K562 (cell line): ENCODE measurements at regions not wholly inside any gene's neighbourhood (a gene's known extent, or its start where the extent isn't known, plus 50 kb on each side); places are given as distances from the start of the nearest gene placed in this dataset.
A peak's percentile ranks its signal among the peaks of the same experiment; 100 is the strongest.
"Not testable (repeated sequence)": the region's sequence is repeated elsewhere in the genome, so short reads cannot be mapped to it uniquely, and the experiment has no call there.

Source experiments
- ATAC-seq: fragments of 200-7000 bp; cut with Tn5 transposase; 3 replicates; pipeline ENCODE4 v1.9.1; 2020; ENCODE audit warnings: moderate library complexity
- BruUV-seq: library from RNA; stranded (reverse); fragments of 400-500 nt; replicated peaks from 2 replicates; lab custom pipeline; 2021; lab: Mats Ljungman, UMichigan
- CTCF ChIA-PET: fragments of 300-600 bp; formaldehyde crosslinking; extraction: SDS; loops from one replicate; lab custom pipeline; 2021; ENCODE audit warnings: low intra/inter-chr PET ratio; lab: Yijun Ruan, JAX
- POLR2A ChIA-PET: fragments of 300-600, 350-650 bp; sonication (Branson Sonifier 250); formaldehyde crosslinking; extraction: SDS; loops from one replicate; lab custom pipeline; 2021; ENCODE audit warnings: antibody characterized with exemption, inconsistent platforms; lab: Yijun Ruan, JAX
- DNase-seq, 4 experiments: peaks; one replicate each; pipeline versions ENCODE4 v3.0.0 to v3.0.0-alpha.2; 2011 to 2018; ENCODE audit warnings: low spot score in 3 of 4, mixed read lengths in 3 of 4; ENCODE audit errors: extremely low read depth in 1 of 4
- FAIRE-seq: peaks from 2 replicates; lab custom pipeline; 2011; peaks lifted over from hg19 to GRCh38; lab: Jason Lieb, UNC
- H2AFZ ChIP-seq: 2 replicates; pipeline ENCODE4 v1.6.0; 2011; ENCODE audit warnings: low read depth, low read length, control low read depth, inconsistent platforms
- H3K27ac ChIP-seq: fragments of 200-600 bp; 3 replicates; pipeline ENCODE4 v1.8.0; 2011; ENCODE audit warnings: low read depth, mild to moderate bottlenecking, control low read depth, inconsistent platforms, low read length, moderate library complexity, mixed read lengths; ENCODE audit errors: extremely low read depth
- H3K27me3 ChIP-seq, 2 experiments: fragments of 300-600 bp in 1 of 2; 2 replicates in 1 of 2; 3 replicates in 1 of 2; pipeline versions ENCODE4 v1.6.0 to v1.8.0; 2011; ENCODE audit warnings: inconsistent platforms in 2 of 2, low read length in 2 of 2, mild to moderate bottlenecking in 1 of 2, mixed read lengths in 1 of 2, moderate library complexity in 1 of 2; ENCODE audit not compliant: control insufficient read depth in 2 of 2, insufficient read depth in 2 of 2
- H3K36me3 ChIP-seq: fragments of 300-600 bp; 3 replicates; pipeline ENCODE4 v1.8.0; 2011; ENCODE audit warnings: mild to moderate bottlenecking, low read length, inconsistent platforms; ENCODE audit not compliant: control insufficient read depth, insufficient read depth
- H3K4me1 ChIP-seq, 2 experiments: fragments of 200-600 bp in 1 of 2; replicated peaks in 1 of 2; 2 replicates in 1 of 2; 3 replicates in 1 of 2; pipeline versions ENCODE4 v1.5.1 to v1.8.0; 2011; ENCODE audit warnings: inconsistent platforms in 2 of 2, low read length in 2 of 2, mild to moderate bottlenecking in 1 of 2, mixed read lengths in 1 of 2, moderate library complexity in 1 of 2; ENCODE audit not compliant: control insufficient read depth in 2 of 2, insufficient read depth in 2 of 2
- H3K4me2 ChIP-seq: 2 replicates; pipeline ENCODE4 v1.6.1; 2011; ENCODE audit warnings: low read length, control low read depth, inconsistent platforms, mixed read lengths; ENCODE audit not compliant: insufficient read depth
- H3K4me3 ChIP-seq: fragments of 200-600 bp; sonication (generic), shearing (Covaris generic); 2 replicates; pipeline ENCODE4 v1.5.1; 2016; ENCODE audit warnings: control low read depth, inconsistent platforms
- H3K79me2 ChIP-seq: fragments of 200-600 bp; 3 replicates; pipeline ENCODE4 v1.8.0; 2011; ENCODE audit warnings: low read length, inconsistent platforms; ENCODE audit not compliant: control insufficient read depth, insufficient read depth
- H3K9ac ChIP-seq, 2 experiments: 2 replicates each; pipeline versions ENCODE4 v1.6.0 to v1.6.1; 2011; ENCODE audit warnings: low read depth in 2 of 2, low read length in 2 of 2, control low read depth in 1 of 2, inconsistent platforms in 1 of 2, mild to moderate bottlenecking in 1 of 2, mixed read lengths in 1 of 2; ENCODE audit not compliant: insufficient read depth in 1 of 2
- H3K9me1 ChIP-seq: one replicate; pipeline ENCODE4 v1.6.0; 2011; ENCODE audit warnings: inconsistent platforms, mild to moderate bottlenecking, low read length, moderate library complexity; ENCODE audit not compliant: control insufficient read depth, insufficient read depth
- H3K9me3 ChIP-seq: replicated peaks from 2 replicates; pipeline ENCODE4 v1.5.1; 2011; ENCODE audit warnings: low read depth, low read length, inconsistent platforms; ENCODE audit not compliant: control insufficient read depth, insufficient read depth
- H4K20me1 ChIP-seq: replicated peaks from 2 replicates; pipeline ENCODE4 v1.6.1; 2011; ENCODE audit warnings: low read length, inconsistent platforms, mixed read lengths; ENCODE audit not compliant: control insufficient read depth, insufficient read depth
- WGBS: fragments of 100-300 bp; shearing (Covaris generic); methylation state at CpG from one replicate; pipeline ENCODE4 v1.1.6; 2016; ENCODE audit warnings: low coverage, mixed read lengths; ENCODE audit not compliant: insufficient coverage; ENCODE audit errors: missing lambda C conversion rate; 5-methylcytosine and 5-hydroxymethylcytosine counted together
- in situ Hi-C: fragments of 300-500 bp; cut with MboI; formaldehyde crosslinking; loops from 4 replicates; pipeline ENCODE4 v1.15.0; 2018; ENCODE audit warnings: inconsistent platforms, mixed read lengths
- intact Hi-C: fragments of 100-400 bp; cut with micrococcal nuclease; formaldehyde crosslinking; loops from 2 replicates; pipeline ENCODE4 v1.14.2; 2022

DNA sequence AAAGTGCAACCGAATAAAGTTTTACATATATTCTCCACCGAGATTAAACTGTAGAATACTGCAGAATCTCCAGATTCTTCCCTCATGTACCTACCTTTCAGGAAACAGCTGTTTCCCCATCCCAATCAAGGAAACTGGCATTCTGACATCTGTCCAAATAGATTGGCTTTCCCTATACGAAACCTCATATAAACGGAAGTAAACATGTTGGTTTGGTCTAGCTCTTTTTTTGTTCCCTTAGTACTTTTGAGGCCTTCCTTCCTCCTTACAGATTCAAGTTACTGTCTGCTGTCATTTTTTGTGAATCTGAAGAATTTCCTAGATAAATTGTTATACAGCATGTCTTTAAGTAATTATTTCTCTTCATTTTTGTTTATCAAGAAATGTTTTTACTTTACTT is 554.6 kb downstream of the RPIA start:
- CTCF ChIA-PET, H3K9me3 ChIP-seq, DNase-seq, ATAC-seq, H3K27me3 ChIP-seq, H3K27ac ChIP-seq, POLR2A ChIA-PET, H3K4me2 ChIP-seq, H4K20me1 ChIP-seq, H3K9ac ChIP-seq, H3K4me1 ChIP-seq, H3K9me1 ChIP-seq, FAIRE-seq, H3K36me3 ChIP-seq, H2AFZ ChIP-seq, H3K4me3 ChIP-seq, H3K79me2 ChIP-seq, intact Hi-C loops, BruUV-seq: not testable (repeated sequence)
- in situ Hi-C loops = loop anchor here (10.0 kb wide), 1 partner anchor 689 kb away; no protein-coding TSS in a partner anchor
- WGBS = 0% methylated on average over 2 of the region's 4 CpGs

DNA sequence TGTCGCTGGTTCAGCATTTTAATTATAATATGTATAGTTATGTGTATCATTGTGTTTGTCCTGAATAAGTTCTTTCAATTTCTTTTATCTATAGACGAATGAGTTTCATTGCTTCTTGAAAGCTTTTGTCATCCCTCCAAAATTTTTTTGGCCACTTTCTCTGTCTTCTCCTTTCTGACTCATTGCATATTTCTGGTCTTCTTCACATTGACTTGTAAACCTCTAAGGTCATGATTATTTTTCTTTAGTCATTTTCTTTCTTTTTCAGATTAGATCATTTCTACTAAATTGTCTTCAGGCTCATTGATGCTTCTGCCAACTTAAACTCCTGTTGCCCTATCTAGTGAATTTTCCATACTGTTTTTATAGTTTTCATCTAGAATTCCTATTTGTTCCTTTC is 555.1 kb downstream of the RPIA start:
- 0% methylated on average over 2 of the region's 2 CpGs for WGBS
- H3K4me1 ChIP-seq, H3K27ac ChIP-seq, H3K4me3 ChIP-seq, H3K36me3 ChIP-seq, H3K27me3 ChIP-seq, BruUV-seq, DNase-seq, H3K9me1 ChIP-seq, CTCF ChIA-PET, H4K20me1 ChIP-seq, ATAC-seq, H3K9me3 ChIP-seq, H3K4me2 ChIP-seq, H2AFZ ChIP-seq, H3K79me2 ChIP-seq, intact Hi-C loops, H3K9ac ChIP-seq, POLR2A ChIA-PET: not testable (repeated sequence)
- in situ Hi-C loops = loop anchor here (10.0 kb wide), 1 partner anchor 688 kb away; no protein-coding TSS in a partner anchor
- peak; percentile 19 for FAIRE-seq

DNA sequence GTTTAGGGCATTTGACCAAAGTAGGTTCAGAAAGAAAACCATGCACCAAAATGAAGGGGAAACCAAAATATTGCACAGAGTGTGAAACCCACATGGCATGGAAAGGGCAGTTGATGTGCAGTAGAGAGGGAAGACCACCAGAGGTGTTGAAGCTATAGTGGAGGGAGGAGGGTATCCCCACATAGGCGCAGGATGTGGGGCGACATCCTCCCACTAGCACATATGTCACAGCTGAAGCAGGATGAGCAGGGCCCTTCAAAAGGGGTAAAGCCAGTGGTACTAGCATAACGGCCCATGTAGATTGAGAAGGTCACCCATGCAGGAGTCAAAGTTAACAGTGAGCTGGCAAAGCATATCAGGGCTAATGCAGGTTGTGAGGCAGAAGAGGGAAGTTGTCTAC is 563.5 kb downstream of the RPIA start:
- H2AFZ ChIP-seq, H3K79me2 ChIP-seq, H3K9ac ChIP-seq, FAIRE-seq, ATAC-seq, H3K4me2 ChIP-seq, POLR2A ChIA-PET, BruUV-seq, DNase-seq, H4K20me1 ChIP-seq, in situ Hi-C loops, H3K27me3 ChIP-seq, H3K27ac ChIP-seq, H3K4me3 ChIP-seq, H3K4me1 ChIP-seq, CTCF ChIA-PET, H3K9me3 ChIP-seq, intact Hi-C loops, H3K36me3 ChIP-seq, H3K9me1 ChIP-seq: not testable (repeated sequence)
- whole genome bisulfite sequencing = 0% methylated on average over 3 of the region's 3 CpGs

DNA sequence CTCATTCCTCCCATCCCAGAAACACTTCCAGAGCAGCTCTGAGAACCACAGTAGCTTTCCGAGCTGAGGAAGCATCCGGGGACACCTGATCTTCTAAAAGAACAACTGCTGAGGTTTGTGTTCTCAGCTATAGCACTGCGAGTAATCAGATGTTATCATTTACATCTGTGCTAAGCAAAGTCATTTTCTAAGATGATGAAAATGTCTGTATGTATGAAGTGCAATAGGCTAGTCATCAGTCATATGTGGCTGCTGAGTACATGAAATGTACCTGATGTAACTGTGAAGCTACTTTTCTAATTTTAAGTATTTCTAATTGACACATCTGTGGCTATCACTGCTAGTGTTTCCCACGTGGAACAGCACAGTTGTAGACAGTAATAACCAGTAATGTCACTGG is 582.0 kb downstream of the RPIA start:
- H3K27ac ChIP-seq, H4K20me1 ChIP-seq, DNase-seq, ATAC-seq, in situ Hi-C loops, H3K79me2 ChIP-seq, H3K9ac ChIP-seq, intact Hi-C loops, H3K36me3 ChIP-seq, H2AFZ ChIP-seq, POLR2A ChIA-PET, FAIRE-seq, BruUV-seq, H3K4me3 ChIP-seq, H3K4me2 ChIP-seq, H3K27me3 ChIP-seq, CTCF ChIA-PET, H3K9me3 ChIP-seq, H3K9me1 ChIP-seq, H3K4me1 ChIP-seq: not testable (repeated sequence)
- 0% methylated on average over 3 of the region's 4 CpGs for WGBS
